Retinal pigment epithelial cell (primary cell): ENCODE measurements at regions not wholly inside any gene's neighbourhood (a gene's known extent, or its start where the extent isn't known, plus 50 kb on each side); places are given as distances from the start of the nearest gene placed in this dataset.

Experiments
- DNase-seq: peaks from one replicate; pipeline ENCODE4 v3.0.0-alpha.2; 2010; ENCODE audit warnings: low read depth
- H3K4me3 ChIP-seq: 2 replicates; pipeline ENCODE4 v1.5.1; 2011; ENCODE audit warnings: mild to moderate bottlenecking, low read length, control low read depth, moderate library complexity
- TF ChIP-seq, protein P1 (sequence below): conservative IDR thresholded peaks from 2 replicates; pipeline ENCODE4 v1.5.1; 2011; ENCODE audit warnings: low read depth, low read length, control low read depth, inconsistent platforms

DNA sequence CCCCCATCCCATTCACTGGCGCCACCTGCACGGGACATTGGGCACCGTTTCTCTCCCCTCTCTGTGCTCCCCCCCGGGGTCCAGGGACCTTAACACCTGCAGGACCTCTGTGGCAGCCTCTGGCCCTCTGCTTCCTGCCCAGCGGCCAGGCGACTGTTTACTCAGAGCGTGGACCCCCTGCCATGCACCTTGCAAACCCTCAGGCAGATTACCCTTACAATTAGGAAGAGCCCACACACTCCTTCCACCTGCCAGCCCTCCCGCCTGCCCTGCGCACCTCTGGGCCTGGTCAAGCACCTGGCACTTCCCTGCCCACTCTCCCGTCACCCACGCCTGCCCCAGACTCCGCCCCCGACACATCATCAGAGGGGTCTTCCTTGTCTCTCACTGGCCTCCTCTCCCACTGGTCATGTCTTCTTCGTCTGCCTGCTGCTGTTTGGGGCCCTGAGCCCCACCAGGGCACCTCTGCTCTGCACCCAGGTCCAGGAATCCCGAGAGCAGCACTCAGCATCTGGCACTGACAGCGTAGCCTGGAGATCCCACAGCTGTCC lies 281.3 kb upstream of the IRX4 start:
- DNase-seq: no peak
- TF ChIP-seq, protein P1, sequence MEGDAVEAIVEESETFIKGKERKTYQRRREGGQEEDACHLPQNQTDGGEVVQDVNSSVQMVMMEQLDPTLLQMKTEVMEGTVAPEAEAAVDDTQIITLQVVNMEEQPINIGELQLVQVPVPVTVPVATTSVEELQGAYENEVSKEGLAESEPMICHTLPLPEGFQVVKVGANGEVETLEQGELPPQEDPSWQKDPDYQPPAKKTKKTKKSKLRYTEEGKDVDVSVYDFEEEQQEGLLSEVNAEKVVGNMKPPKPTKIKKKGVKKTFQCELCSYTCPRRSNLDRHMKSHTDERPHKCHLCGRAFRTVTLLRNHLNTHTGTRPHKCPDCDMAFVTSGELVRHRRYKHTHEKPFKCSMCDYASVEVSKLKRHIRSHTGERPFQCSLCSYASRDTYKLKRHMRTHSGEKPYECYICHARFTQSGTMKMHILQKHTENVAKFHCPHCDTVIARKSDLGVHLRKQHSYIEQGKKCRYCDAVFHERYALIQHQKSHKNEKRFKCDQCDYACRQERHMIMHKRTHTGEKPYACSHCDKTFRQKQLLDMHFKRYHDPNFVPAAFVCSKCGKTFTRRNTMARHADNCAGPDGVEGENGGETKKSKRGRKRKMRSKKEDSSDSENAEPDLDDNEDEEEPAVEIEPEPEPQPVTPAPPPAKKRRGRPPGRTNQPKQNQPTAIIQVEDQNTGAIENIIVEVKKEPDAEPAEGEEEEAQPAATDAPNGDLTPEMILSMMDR: no peak
- no peak overlapping the region for H3K4me3 ChIP-seq

DNA sequence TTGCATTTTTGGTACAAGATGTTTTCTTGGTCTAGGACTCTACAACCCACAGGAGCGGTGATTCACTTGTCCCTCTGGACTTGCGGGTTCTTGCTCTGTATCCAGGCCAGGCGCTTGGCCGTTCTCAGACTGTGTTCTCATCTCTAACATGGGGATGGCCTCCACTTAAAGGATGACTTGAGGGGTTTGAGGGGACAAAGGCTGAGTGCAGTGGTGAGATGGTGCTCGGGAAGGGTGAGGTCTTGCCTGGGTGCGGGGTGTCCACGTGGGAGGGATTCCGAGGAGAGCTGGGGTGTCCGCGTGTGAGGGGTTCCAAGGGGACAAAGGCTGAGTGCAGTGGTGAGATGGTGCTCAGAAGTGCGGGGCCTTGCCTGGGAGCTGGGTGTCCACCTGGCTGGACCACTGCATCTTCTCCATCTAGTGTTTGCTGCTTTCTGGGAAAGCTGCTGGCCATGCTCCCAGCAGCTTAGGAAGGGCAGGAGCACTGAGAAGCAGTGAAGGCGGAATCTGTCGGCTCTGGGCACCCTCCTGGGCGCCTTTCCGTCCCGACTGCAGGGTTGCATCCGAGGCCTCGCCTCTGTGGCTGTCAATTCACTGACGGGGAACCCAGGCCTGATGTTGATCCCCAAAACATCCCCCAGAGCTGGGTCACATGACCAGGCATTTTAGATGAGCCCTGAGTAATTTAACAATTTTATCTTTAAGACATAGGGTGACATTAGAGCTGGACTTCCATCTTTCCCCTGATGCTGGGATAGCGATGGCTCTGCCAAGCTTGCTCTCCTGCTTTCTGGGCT lies 280.5 kb upstream of the IRX4 start:
- DNase-seq: no peak
- TF ChIP-seq, protein P1: no peak

DNA sequence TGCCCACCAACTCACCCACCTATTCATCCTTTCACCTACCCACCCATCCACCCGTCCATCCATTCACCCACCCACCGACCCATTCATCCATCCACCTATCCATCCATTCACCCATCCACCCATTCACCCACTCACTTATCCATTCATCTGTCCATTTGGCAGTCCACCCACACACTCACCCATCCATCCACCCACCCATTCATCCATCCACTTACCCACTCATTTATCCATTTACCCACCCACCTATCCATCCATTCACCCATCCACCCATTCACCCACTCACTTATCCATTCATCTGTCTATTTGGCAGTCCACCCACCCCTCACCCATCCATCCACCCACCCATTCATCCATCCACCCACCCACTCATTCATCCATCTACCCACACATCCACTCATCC lies 278.1 kb upstream of the IRX4 start:
- DNase-seq: no peak
- H3K4me3 ChIP-seq: no peak overlapping the region
- TF ChIP-seq, protein P1: no peak

More for the DNA sequence above, 280.5 kb upstream of the IRX4 start:
- H3K4me3 ChIP-seq: no peak overlapping the region

DNA sequence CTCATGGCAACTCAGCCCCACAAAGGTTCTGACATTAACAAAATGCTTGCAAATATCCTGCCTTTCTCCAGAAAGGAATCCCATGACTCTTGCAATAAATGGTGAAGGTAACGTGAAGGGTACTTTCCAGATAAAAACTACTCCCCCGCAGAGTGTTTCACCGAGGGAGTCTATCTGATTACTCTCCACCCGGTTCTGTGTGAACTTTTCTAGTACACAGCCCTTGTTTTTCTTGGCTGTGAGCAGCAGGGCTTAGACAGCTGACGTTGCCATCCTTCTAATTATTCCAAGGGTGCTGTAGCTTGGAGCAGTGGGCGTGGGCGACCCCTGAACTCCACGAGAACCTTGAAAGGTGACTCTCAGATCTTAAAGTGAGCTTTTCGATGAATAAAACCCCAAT lies 276.0 kb upstream of the IRX4 start:
- TF ChIP-seq, protein P1: no peak
- H3K4me3 ChIP-seq: no peak overlapping the region
- no peak for DNase-seq

DNA sequence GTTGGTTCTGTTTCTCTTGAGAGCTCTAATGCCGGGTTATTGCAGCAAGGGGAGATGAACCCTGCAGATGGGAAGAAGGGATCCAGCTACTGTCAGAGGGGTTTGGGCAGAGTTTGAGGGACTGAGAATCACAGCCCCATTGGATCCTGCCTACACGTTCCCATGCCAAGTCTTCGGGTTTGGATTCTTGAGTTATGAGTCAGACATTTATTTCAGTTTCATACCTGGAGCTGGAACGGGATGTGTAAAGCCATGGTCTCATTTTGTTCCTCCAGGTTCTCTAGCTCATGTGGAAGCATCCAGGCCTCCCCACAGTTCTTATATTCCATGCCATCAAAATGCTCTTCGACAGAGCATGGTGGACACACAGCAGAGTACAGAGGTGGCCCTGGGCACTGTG lies 275.4 kb upstream of the IRX4 start:
- DNase-seq: no peak
- H3K4me3 ChIP-seq: no peak overlapping the region
- TF ChIP-seq, protein P1: no peak

DNA sequence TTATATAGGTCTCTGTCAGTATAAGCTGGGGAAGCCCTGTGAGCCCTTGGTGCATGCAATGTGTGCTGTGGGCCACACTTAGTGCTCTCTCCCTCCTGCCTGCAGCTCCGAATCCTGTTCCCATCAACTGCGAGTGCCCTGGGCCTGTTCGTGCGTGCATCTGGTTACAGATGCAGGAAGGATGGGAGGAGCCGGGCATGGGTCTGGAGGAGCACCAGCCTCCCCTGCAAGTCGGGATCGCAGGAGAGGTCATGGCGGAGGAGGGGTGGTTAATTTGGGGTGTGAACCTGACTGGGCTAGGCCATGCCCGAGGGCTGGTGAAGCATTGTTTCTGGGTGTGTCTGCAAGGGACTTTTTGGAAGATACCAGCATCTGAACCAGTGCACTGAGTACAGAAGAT lies 274.6 kb upstream of the IRX4 start:
- DNase-seq: no peak
- TF ChIP-seq, protein P1: no peak
- no peak overlapping the region for H3K4me3 ChIP-seq
